IMR-90 (cell line): ENCODE measurements at regions not wholly inside any gene's neighbourhood (a gene's known extent, or its start where the extent isn't known, plus 50 kb on each side); places are given as distances from the start of the nearest gene placed in this dataset.

Experiments
- BHLHE40 ChIP-seq: fragments of 150-350 bp; IDR thresholded peaks from 2 replicates; pipeline ENCODE4 v1.6.1; 2016; ENCODE audit warnings: mild to moderate bottlenecking, low read depth, low read length
- CEBPB ChIP-seq: IDR thresholded peaks from 2 replicates; pipeline ENCODE4 v1.6.1; 2012; ENCODE audit warnings: low read depth, low read length, improper control_type of control experiment
- CTCF ChIP-seq: conservative IDR thresholded peaks from 2 replicates; pipeline ENCODE4 v1.5.1; 2012; ENCODE audit warnings: mild to moderate bottlenecking, low read depth, low read length, improper control_type of control experiment
- ELK1 ChIP-seq: fragments of 150-350 bp; IDR thresholded peaks from 2 replicates; pipeline ENCODE4 v1.6.1; 2016; ENCODE audit warnings: low read depth, mild to moderate bottlenecking, low read length, moderate library complexity, borderline replicate concordance
- FOS ChIP-seq: fragments of 150-350 bp; IDR thresholded peaks from 2 replicates; pipeline ENCODE4 v1.6.1; 2016; ENCODE audit warnings: low read depth, low read length
- MAFK ChIP-seq: IDR thresholded peaks from 2 replicates; pipeline ENCODE4 v1.6.1; 2012; ENCODE audit warnings: low read depth, low read length, improper control_type of control experiment
- MAZ ChIP-seq: IDR thresholded peaks from 2 replicates; pipeline ENCODE4 v1.6.1; 2012; ENCODE audit warnings: low read depth, mild to moderate bottlenecking, low read length, improper control_type of control experiment, moderate library complexity, borderline replicate concordance
- MXI1 ChIP-seq: IDR thresholded peaks from 2 replicates; pipeline ENCODE4 v1.6.1; 2012; ENCODE audit warnings: low read depth, mild to moderate bottlenecking, low read length, moderate library complexity, borderline replicate concordance
- NFE2L2 ChIP-seq: fragments of 150-350 bp; IDR thresholded peaks from 2 replicates; pipeline ENCODE4 v1.6.1; 2016; ENCODE audit warnings: low read depth, mild to moderate bottlenecking, low read length
- POLR2A ChIP-seq: IDR thresholded peaks from 2 replicates; pipeline ENCODE4 v1.6.1; 2012; ENCODE audit warnings: mild to moderate bottlenecking, low read depth, low read length
- RAD21 ChIP-seq: IDR thresholded peaks from 2 replicates; pipeline ENCODE4 v1.6.1; 2012; ENCODE audit warnings: low read length, improper control_type of control experiment
- RCOR1 ChIP-seq: IDR thresholded peaks from 2 replicates; pipeline ENCODE4 v1.6.1; 2012; ENCODE audit warnings: mild to moderate bottlenecking, low read length, improper control_type of control experiment; ENCODE audit not compliant: insufficient replicate concordance
- RFX5 ChIP-seq: IDR thresholded peaks from 2 replicates; pipeline ENCODE4 v1.8.0; 2012; ENCODE audit warnings: low read depth, mild to moderate bottlenecking, low read length, moderate library complexity
- USF2 ChIP-seq: fragments of 150-350 bp; IDR thresholded peaks from 2 replicates; pipeline ENCODE4 v1.6.1; 2017; ENCODE audit warnings: mild to moderate bottlenecking, antibody characterized with exemption, low read length, low read depth

- TF ChIP-seq CTCF (no peak), MAFK (no peak), FOS (no peak), POLR2A (no peak), NFE2L2 (no peak), MAZ (no peak), USF2 (no peak), RCOR1 (no peak), CEBPB (no peak), MXI1 (no peak), ELK1 (no peak), RFX5 (no peak), BHLHE40 (no peak), RAD21 (no peak)
Measured at GRCh38 chr4:117968606-117969005, 65.7 kb upstream of the NDST3 start.
